ENCODE measurements at regions not wholly inside any gene's neighbourhood (a gene's known extent, or its start where the extent isn't known, plus 50 kb on each side); places are given as distances from the start of the nearest gene placed in this dataset.

DNA sequence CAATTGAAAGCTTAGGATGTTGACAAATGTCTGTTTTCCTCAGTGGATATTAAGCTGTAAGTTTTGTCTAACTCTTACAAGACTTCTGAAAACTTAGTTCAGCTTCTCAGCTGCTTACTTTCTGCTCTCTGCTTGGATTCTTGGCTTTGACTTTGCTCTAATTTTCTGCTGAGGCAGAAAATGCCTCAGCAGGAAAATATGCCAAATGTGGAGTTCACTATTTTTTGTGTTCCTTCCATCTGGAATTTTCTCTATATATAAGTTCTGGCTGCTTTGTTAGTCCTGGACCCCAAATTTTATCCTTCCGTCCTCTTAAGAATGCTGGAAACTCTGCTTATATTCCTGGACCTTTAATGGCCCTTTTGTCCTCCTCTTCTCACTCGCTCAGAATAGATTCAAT, 352.6 kb upstream of the NWD2 start:
- TF ChIP-seq POLR2A (IDR thresholded peaks at IDR 0.05; ENCODE audit: low read length) (no peak), GATA1 (IDR thresholded peaks at IDR 0.05; ENCODE audit: low read depth, low read length) (no peak)
- no peak for DNase-seq

DNA sequence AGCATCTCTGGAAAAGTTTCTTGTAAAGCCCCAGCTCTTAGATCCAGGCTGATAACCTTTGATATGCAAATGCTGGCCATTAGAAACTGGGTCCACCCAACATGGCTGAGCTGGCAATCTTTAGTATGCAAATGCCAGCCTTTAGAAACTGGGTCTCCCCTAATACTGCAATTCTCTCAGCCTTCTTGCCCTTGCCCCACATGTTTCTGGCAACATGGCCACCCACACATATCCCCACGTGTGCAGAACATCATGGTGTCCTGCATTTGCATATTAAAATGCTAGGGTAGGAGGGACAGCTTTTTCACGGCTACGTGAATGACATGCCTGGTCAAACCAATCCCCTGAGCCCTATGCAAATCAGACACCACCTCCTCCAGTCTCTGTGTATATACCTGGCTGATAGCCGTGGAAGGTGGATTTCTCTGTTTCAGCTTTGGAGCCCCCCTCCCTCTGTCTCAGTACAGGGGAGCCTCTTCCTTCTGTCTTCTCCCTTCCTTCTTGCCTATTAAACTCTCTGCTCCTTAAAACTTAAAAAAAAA, 344.0 kb upstream of the NWD2 start:
- DNase-seq, result no peak
- TF ChIP-seq POLR2A (IDR thresholded peaks at IDR 0.05; ENCODE audit: low read length), result no peak
- TF ChIP-seq GATA1 (IDR thresholded peaks at IDR 0.05; ENCODE audit: low read depth, low read length), result no peak

DNA sequence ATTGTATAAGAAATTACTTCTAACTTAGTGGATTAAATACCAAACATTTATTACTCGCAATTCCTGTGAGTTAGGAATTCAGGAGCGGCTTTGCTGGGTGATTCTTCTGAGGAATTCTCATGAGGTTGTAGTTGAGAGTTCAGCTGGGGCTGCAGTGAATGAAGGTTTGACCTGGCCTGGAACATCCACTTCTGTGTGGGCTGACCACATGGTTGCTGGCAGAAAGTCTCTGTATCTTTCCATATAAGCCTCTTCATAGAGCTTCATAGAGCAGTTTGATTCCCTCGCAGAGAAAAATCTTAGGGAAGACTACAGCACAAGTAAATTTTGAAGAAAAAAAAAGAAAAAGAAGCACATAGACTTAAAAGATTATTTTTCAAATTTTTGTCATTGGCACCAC, 339.7 kb upstream of the NWD2 start:
- no peak for TF ChIP-seq POLR2A (IDR thresholded peaks at IDR 0.05; ENCODE audit: low read length)
- TF ChIP-seq GATA1 (IDR thresholded peaks at IDR 0.05; ENCODE audit: low read depth, low read length), result no peak
- DNase-seq, result no peak

DNA sequence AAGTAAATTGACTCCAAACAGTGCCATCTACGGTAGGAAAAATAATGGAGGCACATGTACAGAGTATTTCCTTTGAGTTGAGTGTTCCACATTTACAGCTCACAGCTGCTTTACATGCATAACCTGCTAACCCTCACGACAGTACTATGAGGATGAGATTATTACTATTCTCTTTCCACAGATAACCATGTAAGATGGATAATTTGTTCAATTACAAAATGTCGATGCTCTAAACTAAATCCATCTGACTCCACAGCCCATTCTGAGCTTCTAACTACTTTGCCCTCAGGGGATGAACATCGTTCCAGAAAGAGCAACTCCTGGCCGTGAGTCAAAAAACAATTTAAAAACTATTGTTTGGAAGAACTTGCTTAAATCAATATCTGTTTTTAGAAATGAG, 330.4 kb upstream of the NWD2 start:
- TF ChIP-seq POLR2A (IDR thresholded peaks at IDR 0.05; ENCODE audit: low read length) (no peak), GATA1 (IDR thresholded peaks at IDR 0.05; ENCODE audit: low read depth, low read length) (no peak)
- DNase-seq, result no peak

DNA sequence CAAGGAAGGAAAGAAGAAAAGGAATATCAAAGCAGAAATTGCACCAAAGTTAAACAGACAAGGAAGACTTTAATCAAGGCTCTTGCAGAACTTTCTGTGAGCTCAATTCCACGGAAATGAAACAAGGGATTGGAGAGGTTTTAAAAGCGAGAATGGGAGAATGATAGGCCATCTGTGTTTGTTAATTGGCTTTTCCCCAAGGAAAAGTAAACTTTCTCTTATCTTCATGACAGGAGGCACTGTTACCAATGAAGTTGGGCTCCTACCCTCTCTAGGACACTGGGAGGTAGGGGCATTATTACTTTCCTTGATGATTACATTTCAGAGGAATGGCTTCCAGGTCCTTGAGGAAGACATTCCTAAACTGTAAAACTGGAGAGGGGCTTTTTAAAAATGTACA, 328.8 kb upstream of the NWD2 start:
- TF ChIP-seq POLR2A (IDR thresholded peaks at IDR 0.05; ENCODE audit: low read length) (no peak), GATA1 (IDR thresholded peaks at IDR 0.05; ENCODE audit: low read depth, low read length) (no peak)
- DNase-seq, result no peak

DNA sequence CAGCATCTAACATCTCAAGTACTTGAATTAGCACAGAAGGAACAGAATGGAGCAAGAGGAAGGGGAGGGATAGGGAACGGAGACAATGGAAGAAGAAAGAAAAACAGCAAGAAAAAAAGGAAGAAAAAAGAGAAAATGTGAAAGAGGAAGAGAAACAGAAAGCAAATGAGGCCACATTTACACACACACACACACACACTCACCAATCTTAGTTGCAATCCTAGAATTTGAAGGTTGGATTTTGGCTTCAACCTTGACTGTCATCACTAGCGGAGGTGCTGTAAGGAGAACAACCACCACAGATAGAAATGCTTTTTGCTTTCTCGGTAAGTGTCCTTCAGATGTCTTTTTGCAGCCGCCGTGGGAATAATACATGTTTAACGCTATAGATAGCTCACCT, 327.1 kb upstream of the NWD2 start:
- TF ChIP-seq POLR2A (IDR thresholded peaks at IDR 0.05; ENCODE audit: low read length) (no peak), GATA1 (IDR thresholded peaks at IDR 0.05; ENCODE audit: low read depth, low read length) (no peak)
- DNase-seq, result no peak

DNA sequence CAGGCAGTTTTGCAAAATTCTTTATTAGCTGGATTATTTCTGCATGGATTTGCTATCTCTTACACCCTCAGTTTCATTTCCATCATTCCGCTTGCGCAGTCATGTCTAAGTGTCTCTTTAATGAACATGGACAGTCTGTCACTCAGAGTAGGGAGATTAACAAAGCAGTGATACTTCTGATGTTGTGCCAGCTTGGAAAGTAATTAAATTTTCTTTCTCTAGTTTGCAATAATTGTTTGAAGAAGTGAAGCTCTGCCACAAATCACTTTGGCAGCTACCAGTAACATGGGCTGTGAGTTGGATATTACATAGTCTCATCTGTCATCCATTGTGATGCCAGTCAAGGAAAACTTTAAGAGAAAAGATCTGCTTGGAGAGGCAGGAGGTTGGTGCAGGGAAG, 324.8 kb upstream of the NWD2 start:
- no peak for TF ChIP-seq GATA1 (IDR thresholded peaks at IDR 0.05; ENCODE audit: low read depth, low read length)
- no peak for TF ChIP-seq POLR2A (IDR thresholded peaks at IDR 0.05; ENCODE audit: low read length)
- no peak for DNase-seq

DNA sequence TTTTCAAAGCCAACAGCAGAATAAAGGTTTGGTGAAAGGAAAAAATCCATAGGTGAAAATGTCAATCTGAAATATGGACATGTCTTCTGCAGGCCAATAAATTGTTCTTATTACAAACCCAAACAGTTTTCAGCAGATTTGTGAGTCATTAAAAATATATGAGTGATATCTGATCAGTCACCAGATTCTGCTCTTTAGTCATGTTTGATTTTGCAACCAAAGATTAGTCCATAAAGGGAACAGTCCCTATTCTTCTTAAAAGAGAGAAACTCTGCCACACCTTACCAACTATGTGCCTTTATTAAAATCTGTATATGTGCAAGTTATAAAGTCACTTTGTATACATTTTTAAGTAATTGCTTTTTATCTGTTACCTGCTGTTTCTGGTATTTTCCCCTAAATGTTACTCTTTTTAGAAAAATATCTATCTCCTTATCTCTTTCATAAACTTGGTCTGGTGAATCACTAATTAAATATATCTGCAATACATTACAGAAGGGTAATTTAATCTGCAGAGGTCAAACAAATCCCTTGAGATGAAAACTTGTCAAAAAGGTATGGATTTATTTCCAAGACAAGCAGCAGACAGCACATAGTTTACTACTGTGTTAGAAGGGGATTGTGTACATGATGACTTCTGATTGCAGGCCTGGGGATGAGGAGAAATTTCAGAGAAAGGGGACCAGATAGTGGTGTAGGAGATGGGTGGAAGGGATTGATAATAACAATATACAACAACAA, 322.9 kb upstream of the NWD2 start:
- TF ChIP-seq POLR2A (IDR thresholded peaks at IDR 0.05; ENCODE audit: low read length) (no peak), GATA1 (IDR thresholded peaks at IDR 0.05; ENCODE audit: low read depth, low read length) (no peak)
- no peak for DNase-seq

DNA sequence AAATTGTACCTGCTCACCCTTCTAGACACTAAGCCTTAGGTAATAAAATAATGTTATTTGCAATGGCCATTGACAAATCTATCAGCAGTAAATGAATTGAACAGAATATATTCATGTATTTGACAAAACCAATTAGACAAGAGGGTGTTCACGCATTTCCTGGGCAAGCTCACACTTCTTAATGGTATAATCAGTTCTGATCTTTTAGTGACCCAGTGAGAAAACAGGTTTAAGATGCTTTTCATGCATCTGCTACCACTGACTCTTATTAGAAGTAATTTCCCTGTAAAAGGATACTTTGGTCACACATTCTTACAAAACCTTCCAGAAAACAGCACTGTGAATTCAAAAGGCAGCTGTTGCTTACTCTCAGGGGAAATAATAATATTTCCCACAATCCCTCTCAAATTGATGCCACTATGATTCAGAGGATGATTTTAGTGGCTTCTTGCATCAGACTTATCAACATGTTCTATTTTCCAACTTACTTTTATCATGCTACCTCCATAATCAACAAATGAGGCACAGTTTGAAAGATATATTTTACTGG, 313.9 kb upstream of the NWD2 start:
- no peak for DNase-seq
- TF ChIP-seq GATA1 (IDR thresholded peaks at IDR 0.05; ENCODE audit: low read depth, low read length), result no peak
- no peak for TF ChIP-seq POLR2A (IDR thresholded peaks at IDR 0.05; ENCODE audit: low read length)

DNA sequence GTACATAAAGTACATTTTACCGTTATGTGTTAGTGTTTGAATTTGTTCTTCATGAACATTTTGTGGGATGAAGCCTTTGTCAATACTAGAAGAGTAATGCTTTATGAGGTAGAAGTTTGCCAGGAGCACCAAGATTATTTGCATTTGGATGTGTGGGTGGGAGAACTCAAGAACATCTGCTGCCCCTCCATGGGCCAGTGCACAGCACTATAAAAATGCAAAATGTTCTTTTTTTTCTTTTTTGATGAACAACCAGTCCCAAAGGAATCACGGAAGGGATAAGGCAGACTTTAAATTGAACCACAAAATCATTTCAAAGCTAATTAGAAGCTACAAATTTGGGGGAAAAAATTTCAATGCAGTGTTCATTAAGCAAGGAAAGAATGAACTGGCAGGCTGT, 300.3 kb upstream of the NWD2 start:
- DNase-seq, result no peak
- no peak for TF ChIP-seq POLR2A (IDR thresholded peaks at IDR 0.05; ENCODE audit: low read length)
- TF ChIP-seq GATA1 (IDR thresholded peaks at IDR 0.05; ENCODE audit: low read depth, low read length), result no peak

DNA sequence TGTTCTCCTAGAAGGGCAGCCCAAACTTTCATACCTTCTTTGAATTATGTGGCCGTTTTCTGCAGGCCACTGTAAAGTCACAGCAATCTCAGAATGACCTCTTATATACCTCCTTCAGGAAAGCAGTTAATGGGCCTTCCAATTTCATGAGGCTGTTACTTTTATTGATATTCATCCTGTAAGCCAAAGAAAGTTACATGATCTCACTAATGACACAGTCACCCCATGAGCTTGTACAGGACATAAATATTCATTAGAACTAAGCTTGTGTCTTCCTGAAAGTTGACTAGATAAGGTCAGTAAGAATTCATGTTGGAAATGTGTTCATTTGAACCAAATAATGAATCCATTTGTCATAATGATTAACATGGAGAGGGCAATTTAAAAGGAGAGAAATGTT, 283.1 kb upstream of the NWD2 start:
- no peak for DNase-seq
- no peak for TF ChIP-seq POLR2A (IDR thresholded peaks at IDR 0.05; ENCODE audit: low read length)
- no peak for TF ChIP-seq GATA1 (IDR thresholded peaks at IDR 0.05; ENCODE audit: low read depth, low read length)

DNA sequence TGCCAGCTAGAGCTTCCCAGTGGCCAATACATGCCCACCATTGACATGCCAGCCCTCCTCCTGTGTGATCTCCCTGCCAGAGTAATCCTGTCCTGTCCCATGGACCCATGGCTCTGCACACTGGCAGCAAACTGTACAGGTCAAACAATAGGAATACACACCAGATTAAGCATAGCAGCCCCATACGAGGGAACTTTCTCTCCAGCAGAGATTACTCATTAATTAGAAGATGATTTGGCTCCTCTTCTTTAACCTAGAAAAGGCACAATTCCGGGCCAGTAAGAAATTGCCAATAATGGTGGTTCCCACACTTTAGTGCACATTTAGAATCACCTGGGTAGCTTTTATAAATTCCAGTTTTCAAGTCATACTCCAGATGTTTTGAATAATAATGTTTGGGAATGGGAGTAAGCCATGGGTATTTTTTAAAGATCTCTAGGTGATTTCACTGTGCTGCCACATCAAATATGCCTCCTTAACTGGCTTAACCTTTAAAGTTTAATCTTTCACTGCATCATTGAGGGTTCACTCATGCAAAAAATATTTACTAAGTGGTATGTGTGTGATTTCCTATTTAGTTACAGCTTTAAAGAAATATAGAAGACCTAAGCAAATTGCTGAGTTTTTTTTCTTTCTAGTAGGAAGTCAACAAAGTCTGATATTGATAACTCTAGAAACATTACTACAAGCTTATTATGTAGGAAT, 277.6 kb upstream of the NWD2 start:
- DNase-seq, result no peak
- TF ChIP-seq GATA1 (IDR thresholded peaks at IDR 0.05; ENCODE audit: low read depth, low read length) (no peak), POLR2A (IDR thresholded peaks at IDR 0.05; ENCODE audit: low read length) (no peak)

DNA sequence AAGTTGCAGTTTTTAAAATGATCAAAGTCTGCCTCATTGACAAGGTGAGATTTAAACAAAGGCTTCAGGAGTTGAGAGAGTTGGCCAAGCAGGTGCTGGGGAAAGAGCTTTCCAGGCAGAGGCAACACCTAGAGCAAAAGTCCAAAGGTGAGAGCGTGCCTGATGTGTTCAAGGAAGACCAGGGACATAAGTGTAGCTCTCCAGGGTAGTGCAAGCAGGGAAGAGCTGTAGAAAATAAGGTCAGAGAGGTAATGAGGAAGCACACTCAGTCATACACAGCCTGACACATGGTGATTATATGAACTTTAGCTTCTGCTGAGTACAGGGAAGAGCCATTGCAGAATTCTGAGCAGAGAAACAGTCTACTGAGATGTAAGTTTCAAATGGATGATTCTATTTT, 265.0 kb upstream of the NWD2 start:
- no peak for DNase-seq
- TF ChIP-seq GATA1 (IDR thresholded peaks at IDR 0.05; ENCODE audit: low read depth, low read length), result no peak
- no peak for TF ChIP-seq POLR2A (IDR thresholded peaks at IDR 0.05; ENCODE audit: low read length)

DNA sequence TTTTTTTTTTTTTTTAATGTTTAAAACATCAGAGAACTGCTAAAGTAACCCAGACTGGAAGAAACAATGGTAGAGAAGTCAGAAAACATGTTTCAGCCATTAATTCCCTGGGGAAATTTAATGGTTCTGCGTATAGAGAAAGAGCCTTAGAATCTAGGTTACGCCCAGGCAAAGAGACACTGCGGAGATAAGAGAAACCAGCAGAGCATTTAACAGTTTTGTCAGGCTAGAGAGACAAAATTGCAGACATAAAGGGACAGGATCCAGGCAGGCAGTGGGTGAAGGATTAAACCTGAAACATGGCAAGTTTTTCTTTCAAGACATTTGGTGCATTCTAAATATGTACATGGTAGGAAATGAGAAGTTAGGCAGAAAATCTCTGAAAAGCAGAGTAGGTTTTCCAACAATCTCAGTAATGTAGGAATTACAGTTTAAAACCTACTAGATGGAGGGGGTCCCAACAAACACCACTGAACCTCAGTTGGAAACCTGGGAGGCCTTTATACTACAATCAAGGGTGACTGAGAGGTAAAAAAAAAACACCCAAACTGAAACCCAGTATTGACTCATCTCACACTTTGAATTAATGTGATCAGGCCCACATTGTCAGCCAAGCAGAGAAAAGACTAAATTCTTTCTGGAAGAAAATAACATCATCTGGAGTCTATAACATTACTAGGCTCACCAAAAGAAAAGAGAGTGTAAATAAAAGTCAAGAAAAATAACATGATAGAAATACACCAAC, 254.2 kb upstream of the NWD2 start:
- no peak for DNase-seq
- TF ChIP-seq GATA1 (IDR thresholded peaks at IDR 0.05; ENCODE audit: low read depth, low read length) (no peak), POLR2A (IDR thresholded peaks at IDR 0.05; ENCODE audit: low read length) (no peak)
